ENCODE measurements at regions not wholly inside any gene's neighbourhood (a gene's known extent, or its start where the extent isn't known, plus 50 kb on each side); places are given as distances from the start of the nearest gene placed in this dataset.

DNA sequence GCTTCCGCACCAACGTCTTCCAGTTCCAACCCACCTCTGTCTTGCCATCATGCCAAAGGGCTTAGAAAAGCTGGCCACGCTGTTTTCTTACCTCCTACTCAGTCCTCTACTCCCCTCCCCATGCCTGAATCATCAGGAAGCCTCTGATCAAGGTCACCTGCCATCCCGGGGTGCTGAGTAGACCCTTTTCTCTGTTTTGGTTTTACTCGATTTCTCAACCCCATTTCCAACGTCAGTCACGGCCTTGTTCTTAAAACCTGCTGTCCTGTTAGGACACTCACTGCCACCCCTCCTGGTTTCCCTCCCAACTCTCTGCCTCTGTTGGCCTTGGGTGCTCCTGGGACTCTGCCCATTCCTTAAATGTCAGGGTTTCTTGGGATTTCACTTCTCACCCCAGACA lies 350.1 kb downstream of the FOXO1 start:
- intact Hi-C loops (cut with DNase I): no loop called here
- H3K9ac ChIP-seq (ENCODE audit: low read depth in 2 of 2, low read length in 2 of 2): no peak overlapping the region
- H3K4me3 ChIP-seq: no peak overlapping the region
- H3K9me3 ChIP-seq: no peaks in the 10 kb centered on the region
- no peaks in the 10 kb centered on the region for H3K4me1 ChIP-seq
- no peaks in the 10 kb centered on the region for H3K36me3 ChIP-seq
- H3K27ac ChIP-seq: no peak overlapping the region
- H3K27me3 ChIP-seq: no peaks in the 10 kb centered on the region
- TF ChIP-seq CTCF (IDR thresholded peaks at IDR 0.05): no peak
- no peak for DNase-seq

DNA sequence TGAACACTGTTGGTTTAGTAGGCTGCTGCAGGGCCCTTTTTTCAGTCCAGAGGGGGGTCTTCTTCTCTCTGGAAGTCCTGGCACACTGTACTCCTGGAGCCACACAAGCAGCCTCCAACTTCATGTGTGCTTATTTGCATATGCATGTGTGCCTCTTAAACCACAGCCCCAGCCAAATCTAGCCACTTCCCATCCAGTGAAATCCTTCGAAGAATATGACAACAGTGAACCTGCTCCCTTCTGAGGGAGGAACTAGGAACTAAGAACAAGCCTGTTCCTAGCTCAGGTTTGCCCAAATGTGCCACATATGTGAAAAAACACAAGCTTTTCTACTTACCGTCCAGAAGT lies 348.5 kb downstream of the FOXO1 start:
- DNase-seq: no peak
- no peak overlapping the region for H3K4me3 ChIP-seq
- no peaks in the 10 kb centered on the region for H3K4me1 ChIP-seq
- no peaks in the 10 kb centered on the region for H3K27me3 ChIP-seq
- no peak overlapping the region for H3K9ac ChIP-seq (ENCODE audit: low read depth in 2 of 2, low read length in 2 of 2)
- no peaks in the 10 kb centered on the region for H3K36me3 ChIP-seq
- intact Hi-C loops (cut with DNase I): no loop called here
- no peak overlapping the region for H3K27ac ChIP-seq
- no peaks in the 10 kb centered on the region for H3K9me3 ChIP-seq
- no peak for TF ChIP-seq CTCF (IDR thresholded peaks at IDR 0.05)

- no peaks in the 10 kb centered on the region for H3K9me3 ChIP-seq
- no peak for TF ChIP-seq CTCF (IDR thresholded peaks at IDR 0.05)
- H3K27ac ChIP-seq: no peak overlapping the region
- no peaks in the 10 kb centered on the region for H3K27me3 ChIP-seq
- no peaks in the 10 kb centered on the region for H3K4me1 ChIP-seq
- DNase-seq: no peak
- no peak overlapping the region for H3K9ac ChIP-seq (ENCODE audit: low read depth in 2 of 2, low read length in 2 of 2)
- H3K36me3 ChIP-seq: no peaks in the 10 kb centered on the region
- no peak overlapping the region for H3K4me3 ChIP-seq
- intact Hi-C loops (cut with DNase I): no loop called here
Observed at GRCh38 chr13:40318366-40318765, 348.1 kb downstream of the FOXO1 start.

DNA sequence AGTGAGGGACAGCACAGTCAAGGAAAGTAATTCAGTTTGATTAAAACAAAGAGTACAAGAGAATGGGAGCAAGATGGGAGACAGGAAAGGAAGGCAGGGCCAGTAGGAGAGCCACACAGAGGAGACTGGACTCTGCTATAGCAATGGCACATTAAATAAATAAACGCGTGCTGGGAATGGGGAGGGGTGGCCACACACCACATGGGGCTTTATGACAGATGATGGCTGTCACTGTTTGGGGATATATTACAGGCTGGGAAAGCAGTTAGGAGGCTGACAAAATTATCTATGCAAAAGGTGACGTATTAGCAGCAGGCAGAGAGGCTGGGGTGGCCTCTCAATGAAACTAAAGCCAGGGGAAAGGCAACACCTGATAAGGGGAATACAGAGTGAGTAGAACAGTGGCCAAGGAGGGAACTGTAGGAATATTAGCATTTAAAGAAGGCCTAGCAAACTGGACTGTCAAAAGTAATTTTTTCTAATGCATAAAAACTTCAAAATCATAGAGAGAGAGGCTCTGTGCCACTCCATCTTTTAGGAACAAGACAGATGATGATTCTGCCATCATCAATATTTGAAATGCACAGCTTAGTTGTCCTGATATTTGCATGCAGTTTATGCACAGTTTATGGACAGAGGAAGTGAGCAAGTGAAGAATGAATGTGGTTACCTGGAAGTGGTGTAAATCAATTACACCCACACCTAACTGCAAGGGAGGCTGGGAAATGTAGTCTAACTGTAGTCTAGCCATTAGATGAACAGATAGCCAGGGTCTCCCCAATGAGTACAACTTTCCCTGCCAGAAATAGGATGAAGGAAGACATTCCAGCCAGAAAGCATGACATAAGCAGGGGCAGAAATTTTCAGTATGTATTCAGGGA lies 346.5 kb downstream of the FOXO1 start:
- Histone ChIP-seq H3K9me3 (no peaks in the 10 kb centered on the region), H3K27me3 (no peaks in the 10 kb centered on the region), H3K4me3 (no peak overlapping the region), H3K27ac (no peak overlapping the region), H3K36me3 (no peaks in the 10 kb centered on the region), H3K9ac (ENCODE audit: low read depth in 2 of 2, low read length in 2 of 2) (no peak overlapping the region), H3K4me1 (no peaks in the 10 kb centered on the region)
- intact Hi-C loops (cut with DNase I): no loop called here
- no peak for TF ChIP-seq CTCF (IDR thresholded peaks at IDR 0.05)
- no peak for DNase-seq

DNA sequence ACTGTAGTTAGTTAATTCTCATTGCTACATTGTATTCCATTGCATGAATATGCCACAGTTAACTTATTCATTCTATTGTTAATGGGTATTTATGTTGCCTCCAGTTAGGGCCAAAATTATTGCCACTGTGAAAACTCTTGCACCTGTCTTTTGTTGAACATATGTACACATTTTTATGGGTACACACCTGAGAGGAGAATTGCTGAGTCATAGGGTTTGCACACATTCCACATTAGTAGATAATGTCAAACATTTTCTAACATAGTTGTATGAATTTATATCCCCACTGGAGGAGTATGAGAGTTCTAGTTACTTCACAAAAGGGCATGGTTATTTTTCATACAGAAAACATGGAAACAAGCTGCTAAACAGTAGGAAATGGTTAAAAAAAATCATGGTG lies 338.4 kb downstream of the FOXO1 start:
- no peaks in the 10 kb centered on the region for H3K4me1 ChIP-seq
- intact Hi-C loops (cut with DNase I): no loop called here
- H3K36me3 ChIP-seq: no peaks in the 10 kb centered on the region
- H3K4me3 ChIP-seq: no peak overlapping the region
- no peak for TF ChIP-seq CTCF (IDR thresholded peaks at IDR 0.05)
- H3K9ac ChIP-seq (ENCODE audit: low read depth in 2 of 2, low read length in 2 of 2): no peak overlapping the region
- H3K27ac ChIP-seq: no peak overlapping the region
- H3K27me3 ChIP-seq: no peaks in the 10 kb centered on the region
- DNase-seq: no peak
- H3K9me3 ChIP-seq: no peaks in the 10 kb centered on the region

All from colonic mucosa (tissue), 4 donors.